ENCODE measurements at regions not wholly inside any gene's neighbourhood (a gene's known extent, or its start where the extent isn't known, plus 50 kb on each side); places are given as distances from the start of the nearest gene placed in this dataset.

GRCh38 chr6:71730284-71730683 lies 156.1 kb upstream of the RIMS1 start:
- Histone ChIP-seq H3K9me2 (replicated peaks; ENCODE audit: low read depth, low read length) (no peaks in the 10 kb centered on the region), H2AFZ (ENCODE audit: low read length) (no peak overlapping the region), H3K4me2 (ENCODE audit: low read depth, low read length, poor library complexity, severe bottlenecking) (no peak overlapping the region), H4K20me1 (ENCODE audit: insufficient read depth, low read length, poor library complexity, severe bottlenecking) (no peaks in the 10 kb centered on the region), H3F3A (ENCODE audit: low read depth) (no peaks in the 10 kb centered on the region), H3K79me2 (ENCODE audit: insufficient read depth, low read length) (no peaks in the 10 kb centered on the region), H3K9me3 (ENCODE audit: insufficient read depth, low read depth, low read length) (no peaks in the 10 kb centered on the region), H3K27me3 (ENCODE audit: insufficient read depth, low read length, poor library complexity, severe bottlenecking) (no peaks in the 10 kb centered on the region), H3K4me3 (ENCODE audit: low read length, poor library complexity, severe bottlenecking) (no peak overlapping the region), H3K9ac (ENCODE audit: low read depth, low read length, poor library complexity, severe bottlenecking) (no peak overlapping the region), H3K4me1 (ENCODE audit: insufficient read depth, low read length, poor library complexity, severe bottlenecking) (no peaks in the 10 kb centered on the region), H3K36me3 (ENCODE audit: insufficient read depth, low read length) (no peaks in the 10 kb centered on the region)
- TF ChIP-seq, protein P1, sequence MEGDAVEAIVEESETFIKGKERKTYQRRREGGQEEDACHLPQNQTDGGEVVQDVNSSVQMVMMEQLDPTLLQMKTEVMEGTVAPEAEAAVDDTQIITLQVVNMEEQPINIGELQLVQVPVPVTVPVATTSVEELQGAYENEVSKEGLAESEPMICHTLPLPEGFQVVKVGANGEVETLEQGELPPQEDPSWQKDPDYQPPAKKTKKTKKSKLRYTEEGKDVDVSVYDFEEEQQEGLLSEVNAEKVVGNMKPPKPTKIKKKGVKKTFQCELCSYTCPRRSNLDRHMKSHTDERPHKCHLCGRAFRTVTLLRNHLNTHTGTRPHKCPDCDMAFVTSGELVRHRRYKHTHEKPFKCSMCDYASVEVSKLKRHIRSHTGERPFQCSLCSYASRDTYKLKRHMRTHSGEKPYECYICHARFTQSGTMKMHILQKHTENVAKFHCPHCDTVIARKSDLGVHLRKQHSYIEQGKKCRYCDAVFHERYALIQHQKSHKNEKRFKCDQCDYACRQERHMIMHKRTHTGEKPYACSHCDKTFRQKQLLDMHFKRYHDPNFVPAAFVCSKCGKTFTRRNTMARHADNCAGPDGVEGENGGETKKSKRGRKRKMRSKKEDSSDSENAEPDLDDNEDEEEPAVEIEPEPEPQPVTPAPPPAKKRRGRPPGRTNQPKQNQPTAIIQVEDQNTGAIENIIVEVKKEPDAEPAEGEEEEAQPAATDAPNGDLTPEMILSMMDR (conservative IDR thresholded peaks at IDR 0.05; ENCODE audit: low read length), result no peak
- TF ChIP-seq EZH2phosphoT487 (IDR thresholded peaks at IDR 0.05; ENCODE audit: borderline replicate concordance), result no peak

GRCh38 chr6:71733970-71734899 lies 152.1 kb upstream of the RIMS1 start:
- H3K4me3 ChIP-seq (ENCODE audit: low read length, poor library complexity, severe bottlenecking), result no peak overlapping the region
- H3K27me3 ChIP-seq (ENCODE audit: insufficient read depth, low read length, poor library complexity, severe bottlenecking), result no peaks in the 10 kb centered on the region
- no peaks in the 10 kb centered on the region for H4K20me1 ChIP-seq (ENCODE audit: insufficient read depth, low read length, poor library complexity, severe bottlenecking)
- no peaks in the 10 kb centered on the region for H3F3A ChIP-seq (ENCODE audit: low read depth)
- no peak overlapping the region for H3K4me2 ChIP-seq (ENCODE audit: low read depth, low read length, poor library complexity, severe bottlenecking)
- no peaks in the 10 kb centered on the region for H3K36me3 ChIP-seq (ENCODE audit: insufficient read depth, low read length)
- no peaks in the 10 kb centered on the region for H3K9me2 ChIP-seq (replicated peaks; ENCODE audit: low read depth, low read length)
- TF ChIP-seq EZH2phosphoT487 (IDR thresholded peaks at IDR 0.05; ENCODE audit: borderline replicate concordance), result no peak
- TF ChIP-seq, protein P1 (conservative IDR thresholded peaks at IDR 0.05; ENCODE audit: low read length), result no peak
- H2AFZ ChIP-seq (ENCODE audit: low read length), result no peak overlapping the region
- no peaks in the 10 kb centered on the region for H3K79me2 ChIP-seq (ENCODE audit: insufficient read depth, low read length)
- no peaks in the 10 kb centered on the region for H3K4me1 ChIP-seq (ENCODE audit: insufficient read depth, low read length, poor library complexity, severe bottlenecking)
- H3K9ac ChIP-seq (ENCODE audit: low read depth, low read length, poor library complexity, severe bottlenecking), result no peak overlapping the region
- H3K9me3 ChIP-seq (ENCODE audit: insufficient read depth, low read depth, low read length), result no peaks in the 10 kb centered on the region

- TF ChIP-seq EZH2phosphoT487 (IDR thresholded peaks at IDR 0.05; ENCODE audit: borderline replicate concordance), result no peak
- TF ChIP-seq, protein P1 (conservative IDR thresholded peaks at IDR 0.05; ENCODE audit: low read length), result no peak
- Histone ChIP-seq H3K9me3 (ENCODE audit: insufficient read depth, low read depth, low read length) (no peaks in the 10 kb centered on the region), H3K4me3 (ENCODE audit: low read length, poor library complexity, severe bottlenecking) (no peak overlapping the region), H4K20me1 (ENCODE audit: insufficient read depth, low read length, poor library complexity, severe bottlenecking) (no peaks in the 10 kb centered on the region), H3K9me2 (replicated peaks; ENCODE audit: low read depth, low read length) (no peaks in the 10 kb centered on the region), H3K4me2 (ENCODE audit: low read depth, low read length, poor library complexity, severe bottlenecking) (no peak overlapping the region), H3K4me1 (ENCODE audit: insufficient read depth, low read length, poor library complexity, severe bottlenecking) (no peaks in the 10 kb centered on the region), H3F3A (ENCODE audit: low read depth) (no peaks in the 10 kb centered on the region), H3K27me3 (ENCODE audit: insufficient read depth, low read length, poor library complexity, severe bottlenecking) (no peaks in the 10 kb centered on the region), H3K9ac (ENCODE audit: low read depth, low read length, poor library complexity, severe bottlenecking) (no peak overlapping the region), H2AFZ (ENCODE audit: low read length) (no peak overlapping the region), H3K36me3 (ENCODE audit: insufficient read depth, low read length) (no peaks in the 10 kb centered on the region), H3K79me2 (ENCODE audit: insufficient read depth, low read length) (no peaks in the 10 kb centered on the region)
Measured at GRCh38 chr6:71737953-71738352, 148.4 kb upstream of the RIMS1 start.

All from Loucy (cell line).